NOMO-1 treated with DMSO at 0.1 percent for 48 hours (cell line): ENCODE measurements at regions not wholly inside any gene's neighbourhood (a gene's known extent, or its start where the extent isn't known, plus 50 kb on each side); places are given as distances from the start of the nearest gene placed in this dataset.

Source experiments
- DNase-seq: peaks from one replicate; lab custom pipeline; 2025; ENCODE audit not compliant: unreplicated experiment; lab: John Stamatoyannopoulos, UW

DNA sequence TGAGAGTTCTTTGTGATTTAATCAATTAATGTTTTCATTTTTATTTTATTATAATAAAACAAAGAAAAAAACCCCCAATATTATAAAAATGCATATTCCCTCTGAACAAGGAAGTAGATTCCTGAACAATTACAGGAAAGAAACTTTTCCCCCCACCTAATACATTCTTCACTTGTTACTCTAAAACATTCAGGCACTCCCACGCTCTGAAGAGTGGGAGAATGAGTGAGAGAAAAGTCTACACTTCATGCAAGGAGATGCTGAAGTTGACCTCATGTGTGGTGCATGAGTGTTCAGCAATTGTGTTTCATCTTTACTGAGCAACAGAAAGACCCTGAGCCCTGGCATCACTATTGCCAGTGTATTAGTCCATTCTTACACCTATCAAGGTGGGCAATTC lies 244.2 kb upstream of the IGFBP3 start:
- DNase-seq, result no peak

DNA sequence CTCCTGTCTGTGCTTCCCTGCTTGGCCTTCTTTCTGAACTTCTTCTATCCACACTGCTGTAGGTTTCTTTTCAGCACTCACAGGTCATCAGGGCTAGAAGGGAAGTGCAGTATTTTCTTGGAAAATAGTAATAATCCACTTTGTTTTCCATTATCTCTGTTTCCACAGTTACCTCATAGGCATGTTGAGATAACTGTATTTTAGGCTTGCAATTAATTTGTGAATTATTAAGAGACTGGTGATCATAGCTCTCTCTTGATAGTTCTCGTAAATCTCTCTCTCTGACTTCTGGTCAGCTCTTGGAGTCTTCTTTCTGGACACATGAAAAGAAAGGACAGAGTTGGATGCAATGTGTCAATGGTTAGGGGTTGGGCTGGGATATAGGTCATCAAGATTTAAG lies 243.6 kb upstream of the IGFBP3 start:
- DNase-seq, result no peak

DNA sequence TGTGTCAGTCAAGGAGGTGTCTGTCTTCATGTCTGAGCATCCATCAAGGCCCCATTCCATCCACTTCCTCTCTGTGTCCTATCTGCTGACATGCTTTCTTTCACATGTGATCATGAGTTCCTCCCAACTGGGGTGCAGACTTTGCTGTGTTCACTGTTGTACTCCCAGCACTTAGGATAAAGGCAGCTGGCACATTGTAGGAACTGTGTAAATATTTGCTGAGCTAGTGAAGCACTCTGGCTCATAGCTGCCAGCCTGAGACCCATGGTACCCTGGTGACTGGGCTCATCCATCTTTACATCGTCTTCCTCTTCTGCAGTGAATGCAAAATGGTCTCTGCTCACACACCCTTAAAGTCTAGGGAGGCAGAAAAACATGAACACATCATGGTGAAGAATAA lies 242.2 kb upstream of the IGFBP3 start:
- no peak for DNase-seq

GRCh38 chr7:46162609-46163008 lies 241.5 kb upstream of the IGFBP3 start:
- DNase-seq, result no peak

DNA sequence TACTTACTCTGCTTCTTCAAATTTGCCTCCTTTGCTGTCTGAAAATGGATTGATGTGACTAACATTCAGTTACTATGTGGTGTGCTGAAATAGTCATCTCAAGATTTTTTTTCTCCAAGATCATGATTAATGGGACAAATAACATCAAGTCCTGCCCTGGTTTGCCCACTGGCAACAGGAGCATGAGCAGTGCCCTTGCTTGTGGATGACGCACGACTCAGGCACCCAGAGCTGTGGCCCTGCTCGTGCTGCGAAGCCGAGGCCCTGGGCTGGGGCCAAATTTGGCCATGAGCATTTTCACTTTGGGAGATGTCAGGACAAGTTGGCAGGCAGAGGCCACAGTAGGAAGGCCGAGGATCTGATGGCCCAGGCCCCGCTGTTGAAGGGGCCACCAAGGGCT lies 239.8 kb upstream of the IGFBP3 start:
- DNase-seq, result no peak

DNA sequence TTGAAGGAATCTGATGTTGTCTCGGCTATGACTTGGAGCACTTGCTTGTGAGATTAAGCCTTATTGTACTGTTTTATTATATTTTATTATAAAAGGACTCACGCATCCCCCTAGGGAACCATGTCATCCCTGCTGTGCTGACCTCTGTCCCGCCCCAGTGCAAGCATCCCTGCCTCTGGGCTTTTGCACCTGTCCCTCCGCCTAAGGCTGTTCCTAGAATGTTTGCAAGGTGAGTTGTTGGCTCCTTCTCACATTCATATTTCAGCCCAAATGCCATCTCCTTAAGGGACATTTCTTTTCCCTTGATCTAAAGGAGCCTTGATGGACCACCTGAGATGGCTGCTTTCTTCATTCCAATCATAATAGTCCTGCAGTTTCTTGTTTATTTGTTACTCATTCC lies 236.9 kb upstream of the IGFBP3 start:
- DNase-seq, result no peak

DNA sequence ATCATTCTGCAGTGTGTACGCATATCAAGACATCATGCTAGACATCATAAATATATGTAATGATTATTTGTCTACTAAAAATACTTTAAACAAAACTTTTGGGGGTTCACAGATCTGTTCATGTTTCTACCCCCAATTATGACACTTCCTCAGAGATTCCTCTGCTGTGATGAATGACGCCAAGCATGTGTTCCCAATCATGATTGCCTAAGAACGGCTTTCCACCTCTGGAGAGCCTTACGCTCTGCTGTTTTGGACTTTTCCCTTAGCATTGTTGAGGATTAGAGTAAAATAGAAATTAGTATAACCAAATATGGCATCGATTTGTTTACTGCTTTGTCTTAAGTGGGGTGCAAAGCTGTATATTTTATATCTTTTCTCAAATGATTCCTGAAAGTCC lies 236.3 kb upstream of the IGFBP3 start:
- DNase-seq, result no peak

- DNase-seq, result no peak
Measured at GRCh38 chr7:46156853-46157252, 235.8 kb upstream of the IGFBP3 start.

GRCh38 chr7:46156086-46156485 lies 235.0 kb upstream of the IGFBP3 start:
- no peak for DNase-seq

DNA sequence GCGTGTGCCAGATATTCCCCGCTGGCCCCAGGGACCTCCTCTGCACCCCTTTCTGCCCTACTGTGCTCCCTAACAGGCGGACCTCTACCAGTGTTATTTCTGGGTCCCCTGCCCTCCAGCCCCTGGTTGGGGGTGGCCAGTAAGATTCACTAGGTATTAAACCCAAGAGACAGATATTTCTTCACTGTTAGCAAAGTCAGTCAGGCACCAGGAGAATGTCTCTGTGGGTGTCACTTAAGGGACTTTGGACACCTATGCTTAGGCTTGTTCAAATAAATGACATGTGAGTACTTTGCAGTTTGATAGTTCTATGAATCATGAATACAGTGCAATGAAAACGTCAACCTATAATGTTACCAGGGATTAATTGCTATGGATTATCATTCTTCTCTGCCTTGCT lies 234.3 kb upstream of the IGFBP3 start:
- DNase-seq, result no peak

- DNase-seq, result no peak
Measured at GRCh38 chr7:46153951-46154787, 233.1 kb upstream of the IGFBP3 start.

DNA sequence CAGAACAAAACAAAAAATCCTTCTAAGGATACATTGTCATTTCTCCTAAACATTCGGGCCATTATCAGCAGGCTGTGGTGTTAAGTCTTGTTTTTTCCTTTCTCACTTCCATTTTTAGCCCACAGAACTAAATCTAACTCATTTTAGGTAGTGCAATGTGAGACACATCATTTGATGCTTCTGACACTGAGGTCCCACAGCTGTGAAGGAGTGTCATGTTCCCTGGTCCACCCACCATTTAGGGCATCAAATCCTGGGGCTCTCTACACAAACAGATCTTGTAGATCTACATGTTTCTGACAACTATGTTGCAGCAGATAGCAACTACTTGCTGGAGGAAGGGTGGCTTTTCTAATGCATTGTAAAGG lies 232.5 kb upstream of the IGFBP3 start:
- no peak for DNase-seq

GRCh38 chr7:46152696-46153095 lies 231.6 kb upstream of the IGFBP3 start:
- no peak for DNase-seq

DNA sequence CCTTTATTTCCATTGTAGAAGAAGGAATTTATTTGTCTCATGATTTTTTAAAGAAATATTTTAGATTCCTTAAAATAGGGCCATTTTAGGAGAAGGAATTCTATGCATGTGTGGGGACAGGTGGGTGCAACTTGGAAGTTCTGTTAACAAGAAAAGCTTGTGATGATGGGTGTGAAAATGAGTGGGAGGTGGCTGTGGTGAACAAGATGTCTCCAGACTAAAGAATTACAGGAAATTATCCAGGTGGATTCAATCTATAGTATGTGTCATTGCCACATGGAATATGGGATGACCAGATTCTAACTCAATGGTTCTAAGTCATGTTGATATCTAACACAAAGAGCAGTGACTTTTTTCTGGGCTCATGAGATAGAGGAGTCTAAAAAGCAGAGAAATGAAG lies 229.6 kb upstream of the IGFBP3 start:
- DNase-seq, result no peak

DNA sequence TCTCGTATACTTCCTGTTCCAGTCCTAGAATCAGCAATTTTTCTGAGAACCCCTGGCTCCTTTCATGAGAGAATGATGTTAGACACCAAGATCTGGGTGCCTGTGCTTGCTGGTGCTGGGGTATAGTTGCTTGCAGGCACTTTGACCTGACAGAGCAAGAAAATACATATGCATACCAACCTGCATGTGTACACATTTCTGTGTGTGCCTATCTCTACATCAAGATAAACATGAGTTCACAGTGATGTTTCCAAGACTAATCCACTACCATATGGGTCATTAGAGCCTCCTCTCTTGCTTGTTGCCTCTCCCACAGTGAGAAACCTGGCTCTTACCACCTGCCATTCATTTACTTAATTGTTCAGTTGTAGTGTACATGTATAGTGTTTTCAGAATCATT lies 229.1 kb upstream of the IGFBP3 start:
- DNase-seq, result no peak

DNA sequence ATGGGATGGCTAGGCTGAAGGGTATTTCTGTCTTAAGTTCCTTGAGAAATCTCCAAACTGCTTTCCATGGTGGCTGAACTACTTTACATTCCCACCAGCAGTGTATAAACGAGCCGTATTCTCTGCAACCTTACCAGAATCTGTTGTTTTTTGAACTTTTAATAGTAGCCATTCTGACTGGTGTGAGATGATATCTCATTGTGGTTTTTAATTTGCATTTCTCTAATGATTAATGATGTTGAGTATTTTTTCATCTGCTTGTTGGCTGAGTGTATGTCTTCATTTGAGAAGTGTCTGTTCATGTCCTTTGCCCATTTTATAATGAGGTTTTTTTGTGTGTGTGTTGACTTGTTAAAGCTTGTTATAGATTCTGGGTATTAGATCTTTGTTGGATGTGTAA lies 226.8 kb upstream of the IGFBP3 start:
- no peak for DNase-seq

DNA sequence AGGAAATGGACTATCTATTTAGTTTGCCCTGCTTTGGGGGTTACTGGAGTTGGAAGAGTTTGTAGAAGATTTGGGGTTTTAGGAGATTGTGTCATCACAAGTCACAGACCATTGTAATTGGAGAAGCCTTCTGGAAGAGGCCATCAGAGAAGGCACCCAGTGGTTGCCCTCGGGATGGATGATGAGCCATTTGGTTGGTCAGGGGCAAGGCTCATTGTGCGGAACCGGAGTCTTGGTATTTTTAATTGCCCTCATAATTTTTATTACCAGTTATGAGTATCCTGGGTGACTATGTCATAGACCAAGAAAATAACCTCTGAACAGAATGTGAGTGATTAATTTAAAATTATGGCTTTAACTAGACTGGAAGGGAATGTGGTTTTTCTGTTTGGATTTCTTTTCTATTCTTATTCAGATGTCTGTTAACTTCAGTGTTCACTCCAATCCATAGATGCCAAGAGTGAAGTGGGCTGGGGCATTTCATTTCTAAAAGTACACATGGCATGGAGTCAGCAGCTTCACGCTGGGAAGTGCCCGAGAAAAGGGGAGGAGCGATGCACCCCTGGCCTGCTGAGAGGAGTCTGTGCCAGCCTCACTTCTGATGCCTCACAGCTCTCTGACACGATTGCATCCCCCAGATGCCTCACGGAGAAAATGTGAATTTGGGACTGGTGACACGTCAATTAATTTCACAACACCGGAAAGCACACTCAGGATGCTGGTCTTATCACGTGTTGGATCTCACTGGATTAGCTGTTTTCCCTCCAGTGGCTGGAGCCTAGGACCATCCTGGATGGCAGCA lies 225.6 kb upstream of the IGFBP3 start:
- DNase-seq, result no peak

GRCh38 chr7:46145412-46145811 lies 224.3 kb upstream of the IGFBP3 start:
- DNase-seq, result no peak

DNA sequence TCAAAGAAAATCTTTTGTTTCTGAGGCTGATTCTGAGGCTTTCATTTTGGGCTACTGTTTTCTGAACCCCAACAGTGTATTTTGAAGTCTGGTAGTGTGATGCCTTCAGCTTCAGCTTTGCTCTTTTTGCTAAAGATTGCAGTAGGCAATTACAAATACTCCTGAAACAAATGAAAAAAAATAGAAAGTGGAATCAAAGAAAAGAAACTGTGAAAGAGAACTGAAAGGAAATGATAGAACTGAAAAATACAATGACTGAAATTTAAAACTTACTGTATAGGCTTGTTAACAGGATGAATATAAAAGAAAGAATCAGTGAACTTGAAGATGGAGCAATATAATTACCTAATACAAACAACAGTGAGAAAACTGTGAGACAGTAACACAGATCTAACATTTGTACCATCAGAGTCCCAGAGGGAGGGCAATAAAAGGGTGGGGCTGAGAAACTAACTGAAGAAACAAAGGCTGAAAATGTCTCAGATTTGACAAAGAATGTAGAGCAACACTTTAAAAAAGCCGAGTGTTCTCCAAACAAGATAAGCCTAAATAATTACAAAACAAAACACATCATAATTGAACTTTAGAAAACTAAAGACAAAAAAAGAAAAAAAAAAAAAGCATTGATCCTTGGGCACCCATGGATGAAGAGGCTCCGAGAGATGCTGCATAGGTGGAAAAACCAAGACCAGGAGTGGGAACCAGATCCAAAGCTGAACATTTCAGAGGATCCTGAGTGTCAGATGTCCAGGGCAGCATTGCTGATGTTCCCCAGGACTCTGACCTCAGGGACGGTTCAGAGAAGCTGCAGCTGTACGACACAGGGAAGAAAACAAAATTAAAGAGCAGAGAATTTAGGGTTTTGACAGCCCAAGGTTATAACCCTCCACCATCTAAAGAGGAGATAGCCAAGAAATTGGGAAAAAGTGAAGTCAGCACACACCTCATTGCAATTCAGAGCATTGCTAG lies 223.2 kb upstream of the IGFBP3 start:
- DNase-seq, result no peak

- DNase-seq, result no peak
Measured at GRCh38 chr7:46143421-46143820, 222.3 kb upstream of the IGFBP3 start.

DNA sequence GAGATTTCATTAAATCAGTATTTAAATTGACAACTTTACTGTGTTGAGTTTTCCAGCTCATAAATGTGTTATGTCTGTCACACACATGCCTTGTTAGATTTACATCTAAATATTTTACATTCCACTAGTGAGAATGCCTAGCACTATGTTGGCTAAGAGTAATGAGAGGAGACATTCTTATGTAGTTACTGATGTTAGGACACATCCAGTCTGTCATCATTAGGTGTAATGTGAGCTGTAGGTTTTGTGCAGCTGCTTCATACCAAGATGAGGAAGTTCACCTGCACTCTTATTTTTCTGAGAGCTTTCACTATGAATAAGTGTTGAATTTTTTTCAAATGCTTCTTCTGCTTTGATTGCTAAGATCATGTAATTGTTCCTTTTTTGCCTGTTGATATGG lies 218.0 kb upstream of the IGFBP3 start:
- DNase-seq, result no peak
